Inflammatory macrophage (primary cell): ENCODE measurements at regions not wholly inside any gene's neighbourhood (a gene's known extent, or its start where the extent isn't known, plus 50 kb on each side); places are given as distances from the start of the nearest gene placed in this dataset.

Source experiments
- DNase-seq, 2 donors: peaks; one replicate each; pipeline ENCODE4 v3.0.0-alpha.2; 2020 to 2022

DNA sequence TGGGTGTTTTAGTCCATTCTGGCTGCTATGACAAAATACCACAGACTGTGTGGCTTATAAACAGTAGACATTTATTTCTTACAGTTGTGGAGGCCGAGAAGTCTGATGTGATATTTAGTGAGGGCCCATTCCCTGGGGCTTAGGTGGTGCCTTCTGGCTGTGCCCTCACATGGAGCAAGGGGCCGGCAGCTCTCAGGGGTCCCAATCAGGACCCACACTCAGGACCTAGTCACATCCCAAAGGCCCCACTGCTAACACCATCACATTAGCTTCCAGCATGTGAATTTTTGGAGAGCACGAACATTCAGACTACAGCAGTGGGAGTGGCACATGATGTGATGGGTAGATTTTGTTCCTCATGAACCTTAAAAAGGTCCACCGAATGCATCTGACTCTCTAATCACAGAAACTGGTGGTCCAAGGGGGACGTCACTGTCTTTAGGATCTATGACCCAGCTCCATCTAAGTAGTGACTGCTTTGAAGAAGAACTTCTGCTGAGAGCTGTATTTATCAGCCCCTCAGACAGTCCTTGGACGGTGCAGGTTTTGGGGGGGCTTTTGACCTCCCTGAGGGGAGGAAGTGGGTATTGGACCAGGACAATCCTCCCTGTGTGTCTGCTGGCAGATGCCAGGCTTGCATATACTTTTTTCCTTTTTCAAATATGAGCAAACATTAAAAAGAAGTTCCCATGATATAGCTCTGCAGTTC, 154.5 kb upstream of the ZNF32 start:
- no peak for DNase-seq

GRCh38 chr10:43801626-43802025, 152.9 kb upstream of the ZNF32 start:
- no peak for DNase-seq

DNA sequence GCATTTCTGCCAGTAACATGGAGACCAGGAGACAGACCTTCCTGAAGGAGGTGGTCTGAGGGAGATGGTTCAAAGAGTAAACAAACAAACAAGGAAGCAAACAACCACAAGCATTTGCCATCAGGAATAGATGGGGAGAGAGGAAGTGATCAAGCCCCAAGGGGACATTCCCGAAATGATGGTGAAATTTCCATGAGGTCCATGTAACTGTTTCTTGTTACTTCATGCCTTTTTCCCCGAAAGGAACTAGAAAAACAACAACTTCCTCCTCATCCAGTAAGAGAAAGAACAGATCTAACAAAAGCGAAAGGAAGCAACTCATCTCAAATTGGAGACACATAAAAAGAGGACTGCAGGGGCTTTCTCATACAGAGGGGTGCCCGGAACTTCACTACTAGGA, 152.5 kb upstream of the ZNF32 start:
- peak; percentile 3 to 19 for DNase-seq

DNA sequence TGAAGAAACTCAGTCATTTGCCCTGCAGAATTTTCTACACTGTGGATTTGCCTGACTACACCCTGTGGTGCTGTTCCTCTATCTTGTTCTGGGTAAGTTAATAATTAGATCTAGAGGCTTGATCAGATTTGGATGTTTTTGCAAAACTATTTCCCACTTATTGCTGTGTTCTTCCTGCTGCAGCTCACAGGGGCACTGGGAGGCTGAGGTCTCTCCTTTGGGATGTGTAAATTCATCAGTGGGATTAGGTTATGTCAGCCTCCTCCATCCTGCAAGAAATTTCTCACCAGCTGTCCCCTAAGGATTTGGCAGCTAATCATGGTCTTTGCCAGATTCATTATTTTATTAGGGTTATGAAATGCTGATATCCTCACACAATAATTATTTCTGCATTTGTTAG, 148.1 kb upstream of the ZNF32 start:
- DNase-seq: no peak

- DNase-seq: no peak
Observed at GRCh38 chr10:43795639-43796038, 147.0 kb upstream of the ZNF32 start.

- no peak for DNase-seq
Observed at GRCh38 chr10:43795093-43795492, 146.4 kb upstream of the ZNF32 start.

- DNase-seq: no peak
Observed at GRCh38 chr10:43794181-43794815, 145.6 kb upstream of the ZNF32 start.

DNA sequence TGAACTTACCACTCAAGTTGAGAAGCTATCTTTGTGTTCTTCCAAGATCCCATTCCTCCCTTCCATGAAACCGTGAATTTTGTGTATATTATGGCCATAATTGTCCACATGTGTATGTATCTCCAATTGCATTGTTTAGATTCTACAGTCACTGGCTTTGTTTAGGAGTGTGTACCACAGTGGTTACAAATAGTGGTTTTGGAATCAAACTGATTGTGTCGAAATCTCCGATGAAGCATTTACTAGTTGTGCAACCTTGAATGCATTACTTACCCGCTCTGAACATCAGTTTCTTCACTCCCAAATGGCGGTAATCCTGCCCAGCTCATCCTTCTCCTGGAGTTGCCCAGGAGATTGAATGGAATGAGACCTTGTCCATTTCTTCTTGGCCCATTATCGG, 145.0 kb upstream of the ZNF32 start:
- peak in 1 of 2 donors; percentile 40 for DNase-seq

DNA sequence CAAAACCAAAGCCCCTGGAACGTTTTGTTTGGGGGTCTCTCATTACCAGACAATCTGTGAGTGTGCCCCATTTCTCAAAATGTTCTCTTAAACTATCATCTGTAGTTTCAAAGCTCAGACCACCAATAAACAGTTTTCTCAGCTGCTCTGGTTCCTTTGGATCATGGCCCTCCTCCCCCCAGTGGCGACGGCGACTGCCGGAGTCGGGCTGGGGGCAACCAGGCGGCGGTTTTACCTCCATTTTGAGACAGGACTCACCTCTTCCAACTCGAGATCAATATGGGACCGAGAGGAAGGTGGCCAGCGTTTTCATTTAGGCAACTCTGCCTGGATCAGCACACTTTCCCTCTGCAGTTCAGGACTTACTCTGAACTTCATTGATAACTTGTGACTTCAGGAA, 141.5 kb upstream of the ZNF32 start:
- no peak for DNase-seq

DNA sequence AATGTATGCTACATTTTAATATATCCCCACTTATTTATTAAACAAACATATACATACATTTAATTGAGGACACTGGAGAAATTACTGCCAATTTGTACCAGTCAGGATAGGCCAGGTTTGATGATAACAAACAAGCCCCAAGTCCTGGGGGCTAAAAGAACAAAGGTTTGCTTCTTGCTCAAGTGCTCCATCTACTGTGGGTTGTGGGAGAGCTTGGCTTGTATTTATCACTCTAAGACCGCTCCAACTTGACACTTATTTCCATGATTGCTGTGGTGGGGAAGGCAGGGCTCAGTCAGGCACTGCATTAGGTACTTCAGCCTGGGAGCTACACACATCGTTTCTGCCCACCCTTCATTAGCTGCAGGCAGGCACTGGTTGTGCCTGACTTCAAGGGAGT, 136.6 kb upstream of the ZNF32 start:
- no peak for DNase-seq

DNA sequence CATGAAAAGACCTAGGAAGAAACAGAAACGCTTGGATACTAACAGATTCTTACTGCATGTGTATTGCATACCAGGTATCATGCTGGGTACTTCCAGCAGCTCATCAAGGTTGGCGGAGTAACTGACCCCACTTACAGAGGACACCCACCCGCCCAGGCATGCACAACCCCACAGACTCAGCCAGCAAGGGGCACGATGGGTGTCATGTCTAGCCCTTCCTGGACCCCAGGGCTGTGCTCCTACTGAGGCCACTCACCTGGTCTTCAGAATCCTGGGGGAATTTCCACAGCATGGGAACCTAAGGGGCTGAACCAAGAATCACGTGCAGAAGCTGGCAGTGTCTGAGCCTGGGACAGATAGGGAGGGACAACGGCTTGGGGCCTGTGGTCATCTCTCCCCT, 134.1 kb upstream of the ZNF32 start:
- no peak for DNase-seq

- no peak for DNase-seq
Observed at GRCh38 chr10:43781480-43782361, 133.0 kb upstream of the ZNF32 start.

DNA sequence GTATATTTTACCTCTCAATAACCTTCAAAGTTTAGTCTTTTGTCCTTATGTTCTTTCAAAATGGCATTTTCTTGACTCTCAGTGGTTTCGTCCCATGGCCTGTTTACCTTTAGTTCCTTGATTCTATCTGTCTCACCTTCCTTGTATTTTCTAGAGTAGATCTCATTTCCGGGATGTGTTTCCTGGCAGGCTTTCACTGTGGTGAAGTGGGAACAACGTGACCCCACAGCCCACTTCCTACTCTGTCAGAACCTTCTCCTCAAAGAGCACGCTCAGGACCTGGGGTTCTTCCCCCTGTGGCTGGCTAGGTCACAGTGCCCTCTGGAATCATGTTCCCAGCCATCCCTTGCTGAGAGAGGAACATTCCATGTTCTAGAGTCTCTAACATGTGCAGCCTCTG, 129.9 kb upstream of the ZNF32 start:
- no peak for DNase-seq

DNA sequence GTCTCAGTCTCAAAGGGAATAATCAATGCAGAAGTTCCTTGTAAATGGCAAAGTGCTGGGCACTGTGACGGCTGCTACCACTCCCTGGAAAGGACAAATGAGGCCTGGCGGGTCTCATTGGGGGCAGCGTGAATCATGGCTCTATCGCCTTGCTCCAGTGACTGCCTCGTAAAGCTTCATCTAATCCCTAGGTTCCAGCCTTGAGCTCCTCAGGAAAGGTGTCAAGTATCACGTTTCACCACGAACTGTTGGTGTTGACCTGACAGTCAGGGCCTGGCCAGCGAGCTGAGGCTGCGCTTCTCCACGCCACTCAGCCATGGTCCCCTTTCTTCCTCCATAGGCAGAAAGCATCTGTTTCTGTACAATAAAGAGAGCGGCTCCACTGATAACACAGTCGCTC, 126.7 kb upstream of the ZNF32 start:
- DNase-seq: no peak

- no peak for DNase-seq
Observed at GRCh38 chr10:43774234-43774769, 125.6 kb upstream of the ZNF32 start.

- no peak for DNase-seq
Observed at GRCh38 chr10:43773736-43774135, 125.1 kb upstream of the ZNF32 start.

GRCh38 chr10:43772171-43772570, 123.5 kb upstream of the ZNF32 start:
- DNase-seq: no peak

DNA sequence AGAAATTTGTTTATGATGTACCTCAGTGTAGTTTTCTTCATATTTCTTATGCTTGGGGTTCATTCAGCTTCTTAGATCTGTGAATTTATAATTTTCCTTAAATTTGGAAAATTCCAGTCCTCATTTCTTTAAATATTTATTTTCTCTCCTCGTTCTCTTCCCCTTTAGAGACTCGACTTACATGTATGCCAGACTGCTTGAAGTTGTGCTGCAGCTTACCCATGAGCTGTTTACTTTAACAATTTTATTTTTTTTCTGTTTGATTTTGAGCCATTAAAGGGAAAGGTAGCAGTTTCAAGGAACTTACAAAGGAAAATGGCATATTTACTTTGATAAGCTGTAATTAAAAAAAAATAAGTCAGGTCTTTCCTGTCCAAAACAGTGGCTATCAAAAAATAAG, 123.0 kb upstream of the ZNF32 start:
- no peak for DNase-seq

DNA sequence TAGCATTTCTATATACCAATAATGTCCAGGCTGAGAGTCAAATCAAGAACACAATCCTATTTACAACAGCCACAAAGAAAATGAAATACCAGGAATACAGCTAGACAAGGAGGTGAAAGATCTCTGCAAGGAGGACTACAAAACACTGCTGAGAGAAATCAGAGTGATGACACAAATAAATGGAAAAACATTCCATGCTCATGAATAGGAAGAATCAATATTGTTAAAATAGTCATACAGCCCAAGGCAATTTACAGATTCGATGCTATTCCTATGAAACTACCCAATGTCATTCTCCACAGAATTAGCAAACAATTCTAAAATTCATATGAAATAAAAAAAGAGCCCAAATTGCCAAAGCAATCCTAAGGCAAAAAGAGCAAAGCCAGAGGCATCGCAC, 116.8 kb upstream of the ZNF32 start:
- no peak for DNase-seq

GRCh38 chr10:43763846-43764245, 115.2 kb upstream of the ZNF32 start:
- no peak for DNase-seq

DNA sequence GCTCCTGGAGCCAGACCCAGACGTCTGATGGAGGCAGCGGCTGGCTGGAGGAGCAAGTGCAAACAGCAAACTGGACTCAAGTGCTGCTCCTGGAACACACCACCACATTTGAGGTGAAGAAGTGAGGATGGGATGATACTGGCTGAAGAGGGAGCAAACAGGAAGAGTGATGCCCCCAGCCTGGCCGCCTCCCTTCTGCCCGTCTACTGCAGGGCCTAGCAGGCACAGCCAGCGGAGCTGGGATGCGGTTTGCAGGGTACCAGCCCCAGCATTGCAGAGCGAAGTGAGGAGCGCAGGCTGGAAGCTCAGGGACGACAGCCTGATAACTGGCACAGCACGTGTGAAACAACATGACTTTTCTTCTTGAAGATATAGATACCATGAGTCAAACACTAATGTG, 111.8 kb upstream of the ZNF32 start:
- no peak for DNase-seq

GRCh38 chr10:43759216-43759615, 110.5 kb upstream of the ZNF32 start:
- no peak for DNase-seq

DNA sequence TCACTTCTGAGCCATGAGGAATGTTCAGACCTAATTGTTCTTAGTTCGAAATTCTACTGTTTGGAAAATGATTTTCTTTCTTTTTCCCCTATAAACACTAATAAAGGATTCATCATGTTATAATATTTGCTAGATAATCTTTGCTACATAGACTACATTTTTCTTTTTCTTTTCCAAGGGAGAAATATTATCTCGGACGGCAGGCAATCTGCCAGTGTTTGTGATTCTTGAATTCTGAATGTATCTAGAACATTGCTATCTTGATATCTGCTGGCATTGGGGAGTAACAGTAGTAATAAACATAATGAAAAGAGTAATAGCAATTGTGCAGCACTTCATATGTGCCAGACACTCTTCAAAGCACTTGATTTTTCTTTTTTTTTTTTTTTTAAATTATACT, 107.7 kb upstream of the ZNF32 start:
- no peak for DNase-seq
